ENCODE measurements at regions not wholly inside any gene's neighbourhood (a gene's known extent, or its start where the extent isn't known, plus 50 kb on each side); places are given as distances from the start of the nearest gene placed in this dataset.

DNA sequence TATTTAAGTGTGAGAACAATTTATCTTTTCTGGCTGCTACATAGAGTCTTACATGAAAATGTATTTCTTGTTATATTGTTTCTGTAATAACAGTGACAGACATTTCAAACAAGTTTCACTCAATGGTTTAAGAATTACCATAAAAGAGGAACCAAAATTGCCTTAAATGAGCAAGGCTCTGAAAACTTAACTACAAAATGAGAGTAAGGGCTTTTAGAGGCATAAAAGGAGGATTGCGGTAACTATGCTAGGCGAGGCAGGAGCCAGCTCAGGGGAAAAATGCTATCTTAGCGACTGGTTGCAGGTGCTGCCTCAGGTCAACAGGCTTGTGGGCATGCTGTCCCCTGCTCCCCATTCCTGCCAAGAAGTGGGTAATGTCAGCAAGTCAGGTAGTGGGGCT is 81.7 kb upstream of the MSI2 start:
- Histone ChIP-seq H3K27me3 (ENCODE audit: control insufficient read depth in 2 of 2, insufficient read depth in 2 of 2, low read length in 2 of 2) (no peaks in the 10 kb centered on the region), H3K9me3 (ENCODE audit: control insufficient read depth in 2 of 3, low read length in 3 of 3) (no peaks in the 10 kb centered on the region), H3K27ac (ENCODE audit: low read depth, low read length) (no peak overlapping the region), H3K36me3 (ENCODE audit: control insufficient read depth in 2 of 3, insufficient read depth in 3 of 3, low read length in 3 of 3) (no peaks in the 10 kb centered on the region), H3K4me3 (ENCODE audit: low read length) (no peak overlapping the region), H3K4me1 (ENCODE audit: control insufficient read depth in 2 of 2, insufficient read depth in 2 of 2, low read length in 2 of 2) (no peaks in the 10 kb centered on the region)
- DNase-seq: no peak
- Mint-ChIP-seq H3K4me3 (no peak overlapping the region), H3K4me1 (no peaks in the 10 kb centered on the region), H3K27ac (no peak overlapping the region), H3K36me3 (no peaks in the 10 kb centered on the region), H3K27me3 (peaks cover 26 to 42% (median 36%) of the 10 kb centered on the region in 5 donors), H3K9me3 (no peaks in the 10 kb centered on the region)
- CTCF ChIA-PET: no interaction called here
- intact Hi-C loops (cut with micrococcal nuclease): no loop called here
- no peak for ATAC-seq
- POLR2A ChIA-PET: no interaction called here

DNA sequence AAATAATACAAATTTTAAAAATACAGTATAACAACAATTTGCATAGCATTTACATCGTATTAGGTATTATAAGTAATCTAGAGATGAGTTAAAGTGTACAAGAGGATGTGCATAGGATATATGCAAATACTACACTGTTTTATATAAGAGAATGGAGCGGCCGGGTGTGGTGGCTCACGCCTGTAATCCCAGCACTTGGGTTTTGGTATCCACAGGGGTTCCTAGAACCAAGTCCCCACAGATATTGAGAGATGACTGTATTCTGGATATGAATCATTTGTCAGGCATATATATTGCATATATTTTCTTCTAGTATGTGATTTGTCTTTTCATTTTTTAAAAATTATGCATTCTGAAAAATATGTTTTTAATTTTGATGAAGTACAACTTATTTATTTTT is 77.5 kb upstream of the MSI2 start:
- Histone ChIP-seq H3K27me3 (ENCODE audit: control insufficient read depth in 2 of 2, insufficient read depth in 2 of 2, low read length in 2 of 2) (no peaks in the 10 kb centered on the region), H3K9me3 (ENCODE audit: control insufficient read depth in 2 of 3, low read length in 3 of 3) (no peaks in the 10 kb centered on the region), H3K27ac (ENCODE audit: low read depth, low read length) (no peak overlapping the region), H3K36me3 (ENCODE audit: control insufficient read depth in 2 of 3, insufficient read depth in 3 of 3, low read length in 3 of 3) (no peaks in the 10 kb centered on the region), H3K4me3 (ENCODE audit: low read length) (no peak overlapping the region), H3K4me1 (ENCODE audit: control insufficient read depth in 2 of 2, insufficient read depth in 2 of 2, low read length in 2 of 2) (no peaks in the 10 kb centered on the region)
- ATAC-seq: no peak
- CTCF ChIA-PET: no interaction called here
- Mint-ChIP-seq H3K4me3 (no peak overlapping the region), H3K27me3 (peaks cover 6 to 18% (median 13%) of the 10 kb centered on the region in 5 donors), H3K4me1 (no peaks in the 10 kb centered on the region), H3K9me3 (no peaks in the 10 kb centered on the region), H3K27ac (no peak overlapping the region), H3K36me3 (no peaks in the 10 kb centered on the region)
- intact Hi-C loops (cut with micrococcal nuclease): no loop called here
- POLR2A ChIA-PET: no interaction called here
- DNase-seq: no peak

DNA sequence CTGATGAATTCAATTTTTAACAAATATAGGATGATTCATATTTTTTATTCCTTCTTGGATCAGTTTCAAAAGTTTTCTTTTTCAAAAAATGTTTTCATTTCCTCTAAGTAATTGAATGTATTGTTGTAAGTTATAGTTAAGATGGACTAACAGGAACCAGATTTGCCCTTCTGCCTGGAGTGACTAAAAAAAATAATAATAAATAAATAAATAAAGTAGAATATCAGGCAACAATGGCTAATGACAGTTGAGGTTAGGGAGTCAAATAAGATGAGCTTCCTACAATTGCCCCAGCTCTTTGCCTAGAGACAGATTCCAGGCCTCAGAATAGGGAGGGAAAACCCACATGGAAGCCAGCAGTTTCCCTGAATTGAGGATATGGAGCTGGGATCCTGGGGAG is 73.7 kb upstream of the MSI2 start:
- H3K27me3 Mint-ChIP-seq: peaks cover 0 to 7% (median 4%) of the 10 kb centered on the region in 5 donors
- H3K9me3 ChIP-seq (ENCODE audit: control insufficient read depth in 2 of 3, low read length in 3 of 3): no peaks in the 10 kb centered on the region
- H3K4me1 Mint-ChIP-seq: no peaks in the 10 kb centered on the region
- no peak overlapping the region for H3K4me3 ChIP-seq (ENCODE audit: low read length)
- ATAC-seq (no peak), DNase-seq (no peak)
- intact Hi-C loops (cut with micrococcal nuclease): no loop called here
- H3K27ac ChIP-seq (ENCODE audit: low read depth, low read length): no peak overlapping the region
- no peaks in the 10 kb centered on the region for H3K36me3 ChIP-seq (ENCODE audit: control insufficient read depth in 2 of 3, insufficient read depth in 3 of 3, low read length in 3 of 3)
- H3K4me1 ChIP-seq (ENCODE audit: control insufficient read depth in 2 of 2, insufficient read depth in 2 of 2, low read length in 2 of 2): no peaks in the 10 kb centered on the region
- H3K4me3 Mint-ChIP-seq: no peak overlapping the region
- no peak overlapping the region for H3K27ac Mint-ChIP-seq
- POLR2A ChIA-PET: no interaction called here
- H3K9me3 Mint-ChIP-seq: no peaks in the 10 kb centered on the region
- CTCF ChIA-PET: no interaction called here
- no peaks in the 10 kb centered on the region for H3K27me3 ChIP-seq (ENCODE audit: control insufficient read depth in 2 of 2, insufficient read depth in 2 of 2, low read length in 2 of 2)
- no peaks in the 10 kb centered on the region for H3K36me3 Mint-ChIP-seq

DNA sequence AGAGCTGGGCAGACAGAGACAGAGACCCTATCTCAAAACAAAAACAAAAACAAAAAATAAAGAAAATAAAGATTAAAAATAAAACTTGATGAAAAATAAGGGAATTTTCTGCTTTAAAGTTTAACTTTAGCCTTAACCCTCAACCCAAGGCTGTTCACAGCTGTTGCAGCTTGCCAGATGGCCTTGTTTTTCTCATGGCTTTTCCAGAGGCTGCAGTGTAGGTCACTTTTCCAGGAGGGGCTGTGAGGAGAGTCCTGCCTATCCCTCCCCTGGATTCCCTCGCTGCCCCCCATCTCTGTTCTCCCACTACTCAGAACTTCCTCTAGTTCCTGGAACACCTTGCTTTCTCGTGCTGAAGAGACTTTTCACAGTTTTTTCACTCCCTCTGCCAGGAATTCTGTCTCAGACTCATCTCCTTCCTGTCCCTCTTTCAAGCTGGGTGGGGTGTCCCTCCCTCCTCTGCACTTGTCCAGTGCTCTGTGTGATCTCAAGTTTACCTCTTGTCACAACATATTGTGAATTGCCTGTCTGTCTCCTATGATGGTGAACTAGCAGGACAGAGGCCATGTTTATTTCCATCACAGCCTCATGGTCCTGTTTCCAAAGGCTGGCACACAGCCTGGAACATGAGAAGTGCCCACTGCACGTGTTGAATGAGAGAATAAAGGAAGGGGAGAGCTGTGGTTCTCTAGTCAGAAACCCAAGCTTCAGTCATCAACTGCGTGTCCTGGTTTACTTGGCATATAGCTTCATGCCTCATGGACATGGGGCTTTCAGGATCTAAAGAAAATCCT is 69.9 kb upstream of the MSI2 start:
- Mint-ChIP-seq H3K4me3 (no peak overlapping the region), H3K4me1 (no peaks in the 10 kb centered on the region), H3K36me3 (no peaks in the 10 kb centered on the region), H3K27ac (no peak overlapping the region), H3K27me3 (peaks cover 0 to 12% (median 11%) of the 10 kb centered on the region in 5 donors), H3K9me3 (no peaks in the 10 kb centered on the region)
- no peak overlapping the region for H3K4me3 ChIP-seq (ENCODE audit: low read length)
- CTCF ChIA-PET: interaction anchor here (0.7 kb wide), 1 partner anchor 116 kb away, joined by 4 read pairs; no protein-coding TSS in a partner anchor
- H3K36me3 ChIP-seq (ENCODE audit: control insufficient read depth in 2 of 3, insufficient read depth in 3 of 3, low read length in 3 of 3): no peaks in the 10 kb centered on the region
- no peaks in the 10 kb centered on the region for H3K9me3 ChIP-seq (ENCODE audit: control insufficient read depth in 2 of 3, low read length in 3 of 3)
- no peak overlapping the region for H3K27ac ChIP-seq (ENCODE audit: low read depth, low read length)
- no peaks in the 10 kb centered on the region for H3K4me1 ChIP-seq (ENCODE audit: control insufficient read depth in 2 of 2, insufficient read depth in 2 of 2, low read length in 2 of 2)
- H3K27me3 ChIP-seq (ENCODE audit: control insufficient read depth in 2 of 2, insufficient read depth in 2 of 2, low read length in 2 of 2): no peaks in the 10 kb centered on the region
- POLR2A ChIA-PET: no interaction called here
- intact Hi-C loops (cut with micrococcal nuclease): no loop called here
- ATAC-seq: no peak
- no peak for DNase-seq

DNA sequence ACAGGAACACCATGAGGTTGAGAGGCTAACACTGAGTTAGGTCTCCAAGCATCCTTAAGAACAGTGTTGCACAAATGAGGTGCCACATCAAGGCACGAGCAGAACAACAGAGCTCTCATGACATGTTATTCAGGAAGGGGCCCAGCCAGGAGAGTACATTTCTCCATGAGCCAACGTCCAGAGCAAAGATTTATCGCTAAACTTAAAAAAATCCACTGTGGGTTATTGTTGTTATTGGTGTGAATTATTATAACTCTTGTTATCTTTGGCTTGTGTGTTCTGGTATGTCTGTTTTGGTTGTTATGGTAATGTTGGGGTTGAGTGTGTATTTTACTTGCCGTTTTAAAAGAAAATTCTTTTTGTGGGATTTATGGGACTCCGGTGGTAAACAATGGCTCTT is 68.9 kb upstream of the MSI2 start:
- Histone ChIP-seq H3K27ac (ENCODE audit: low read depth, low read length) (no peak overlapping the region), H3K27me3 (ENCODE audit: control insufficient read depth in 2 of 2, insufficient read depth in 2 of 2, low read length in 2 of 2) (no peaks in the 10 kb centered on the region), H3K36me3 (ENCODE audit: control insufficient read depth in 2 of 3, insufficient read depth in 3 of 3, low read length in 3 of 3) (no peaks in the 10 kb centered on the region), H3K4me1 (ENCODE audit: control insufficient read depth in 2 of 2, insufficient read depth in 2 of 2, low read length in 2 of 2) (no peaks in the 10 kb centered on the region), H3K4me3 (ENCODE audit: low read length) (no peak overlapping the region), H3K9me3 (ENCODE audit: control insufficient read depth in 2 of 3, low read length in 3 of 3) (no peaks in the 10 kb centered on the region)
- Mint-ChIP-seq H3K36me3 (no peaks in the 10 kb centered on the region), H3K27ac (no peak overlapping the region), H3K27me3 (peaks cover 0 to 12% (median 12%) of the 10 kb centered on the region in 5 donors), H3K4me3 (no peak overlapping the region), H3K9me3 (no peaks in the 10 kb centered on the region), H3K4me1 (no peaks in the 10 kb centered on the region)
- POLR2A ChIA-PET: no interaction called here
- ATAC-seq (no peak), DNase-seq (no peak)
- intact Hi-C loops (cut with micrococcal nuclease): no loop called here
- CTCF ChIA-PET: no interaction called here

DNA sequence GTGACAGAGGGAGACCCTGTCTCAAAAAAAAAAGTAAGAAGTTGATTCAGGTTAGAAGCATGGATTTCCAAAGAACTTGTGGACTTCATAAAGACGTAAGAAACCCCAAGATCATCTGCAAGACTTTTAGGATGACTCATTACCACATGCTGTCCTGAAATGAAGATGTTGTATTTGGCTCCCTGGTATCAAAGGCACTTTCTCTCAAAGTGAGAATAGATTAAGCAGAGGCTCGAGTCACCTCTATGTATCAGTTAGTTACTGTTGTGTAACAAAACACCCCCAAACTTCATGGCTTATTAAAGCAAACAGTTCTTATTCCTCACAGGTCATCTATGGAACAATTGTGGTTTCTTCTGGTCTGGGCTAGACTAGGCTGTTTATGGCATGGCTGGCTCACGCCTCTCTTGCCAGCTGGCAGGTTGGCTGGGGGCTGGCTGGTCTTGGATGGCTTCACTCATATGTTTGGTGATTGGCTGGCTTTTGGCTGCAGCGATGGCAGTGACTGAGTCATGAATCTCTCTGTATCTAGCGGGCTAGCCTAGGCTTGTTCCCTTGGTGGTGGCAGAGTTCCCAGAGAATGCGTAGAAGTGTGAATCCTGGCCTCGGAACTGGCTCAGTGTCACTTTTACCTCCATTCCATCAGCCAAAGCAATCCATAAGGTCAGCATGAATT is 60.4 kb upstream of the MSI2 start:
- Histone ChIP-seq H3K36me3 (ENCODE audit: control insufficient read depth in 2 of 3, insufficient read depth in 3 of 3, low read length in 3 of 3) (no peaks in the 10 kb centered on the region), H3K27ac (ENCODE audit: low read depth, low read length) (no peak overlapping the region), H3K4me1 (ENCODE audit: control insufficient read depth in 2 of 2, insufficient read depth in 2 of 2, low read length in 2 of 2) (no peaks in the 10 kb centered on the region), H3K4me3 (ENCODE audit: low read length) (no peak overlapping the region), H3K9me3 (ENCODE audit: control insufficient read depth in 2 of 3, low read length in 3 of 3) (no peaks in the 10 kb centered on the region), H3K27me3 (ENCODE audit: control insufficient read depth in 2 of 2, insufficient read depth in 2 of 2, low read length in 2 of 2) (no peaks in the 10 kb centered on the region)
- H3K27me3 Mint-ChIP-seq: peaks cover 0 to 8% (median 3%) of the 10 kb centered on the region in 5 donors
- ATAC-seq: no peak
- no peaks in the 10 kb centered on the region for H3K4me1 Mint-ChIP-seq
- H3K27ac Mint-ChIP-seq: no peak overlapping the region
- H3K4me3 Mint-ChIP-seq: no peak overlapping the region
- H3K36me3 Mint-ChIP-seq: no peaks in the 10 kb centered on the region
- ChIA-PET POLR2A (no interaction called here), CTCF (no interaction called here)
- no peak for DNase-seq
- intact Hi-C loops (cut with micrococcal nuclease): no loop called here
- peaks cover 0 to 9% (median 0%) of the 10 kb centered on the region in 11 donors for H3K9me3 Mint-ChIP-seq

Data from naive thymus-derived CD4-positive, alpha-beta T cell (primary cell).